Posterior vena cava (tissue), 2 donors: ENCODE measurements at regions not wholly inside any gene's neighbourhood (a gene's known extent, or its start where the extent isn't known, plus 50 kb on each side); places are given as distances from the start of the nearest gene placed in this dataset.

Experiments
- DNase-seq: peaks from one replicate; pipeline ENCODE4 v3.0.0-alpha.2; 2020; ENCODE audit warnings: low spot score
- intact Hi-C, 2 donors: fragments of 100-400 bp; cut with DNase I; formaldehyde crosslinking; loops; one replicate each; pipeline versions ENCODE4 v1.14.1 to v1.14.2; 2022 to 2023
- donor health status: DM: yes; HTN: yes; CAD: no.
- donor health status: DM: yes; HTN: yes; CAD: no.

- intact Hi-C loops: no loop called here
- DNase-seq: no peak
These were observed 205.1 kb upstream of the FAM98A start for GRCh38 chr2:33804155-33804554.

- intact Hi-C loops: no loop called here
- DNase-seq: no peak
These were observed 197.4 kb upstream of the FAM98A start for GRCh38 chr2:33796511-33796910.

- no peak for DNase-seq
- intact Hi-C loops: no loop called here
These were observed 192.5 kb upstream of the FAM98A start for GRCh38 chr2:33791625-33792024.

GRCh38 chr2:33788044-33788443, 188.9 kb upstream of the FAM98A start:
- no peak for DNase-seq
- intact Hi-C loops: no loop called here

GRCh38 chr2:33786881-33787280, 187.8 kb upstream of the FAM98A start:
- intact Hi-C loops: no loop called here
- DNase-seq: no peak

- intact Hi-C loops: no loop called here
These were observed 186.4 kb upstream of the FAM98A start for GRCh38 chr2:33785201-33786106.

DNA sequence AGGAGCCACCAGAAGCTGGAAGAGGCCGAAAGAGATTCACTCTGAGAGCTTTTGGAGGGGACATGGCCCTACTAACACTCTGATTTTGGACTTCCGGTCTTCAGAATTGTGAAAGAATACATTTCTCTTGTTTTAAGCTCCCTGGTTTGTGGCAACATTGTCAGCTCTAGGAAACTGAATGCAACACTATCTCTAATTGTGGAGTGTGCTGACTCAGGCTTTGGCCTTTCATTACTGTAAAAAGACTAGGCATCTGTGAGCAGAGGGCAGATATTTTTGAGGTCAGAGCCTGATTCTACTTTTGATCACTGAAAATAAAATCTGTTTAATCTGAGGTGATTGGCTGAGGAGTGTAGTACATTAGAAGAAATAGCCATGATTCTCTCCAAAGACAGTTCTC, 185.4 kb upstream of the FAM98A start:
- DNase-seq: no peak
- intact Hi-C loops: no loop called here

More at GRCh38 chr2:33785201-33786106, 186.4 kb upstream of the FAM98A start:
- no peak for DNase-seq

- intact Hi-C loops: no loop called here
- no peak for DNase-seq
These were observed 183.5 kb upstream of the FAM98A start for GRCh38 chr2:33782395-33783230.

DNA sequence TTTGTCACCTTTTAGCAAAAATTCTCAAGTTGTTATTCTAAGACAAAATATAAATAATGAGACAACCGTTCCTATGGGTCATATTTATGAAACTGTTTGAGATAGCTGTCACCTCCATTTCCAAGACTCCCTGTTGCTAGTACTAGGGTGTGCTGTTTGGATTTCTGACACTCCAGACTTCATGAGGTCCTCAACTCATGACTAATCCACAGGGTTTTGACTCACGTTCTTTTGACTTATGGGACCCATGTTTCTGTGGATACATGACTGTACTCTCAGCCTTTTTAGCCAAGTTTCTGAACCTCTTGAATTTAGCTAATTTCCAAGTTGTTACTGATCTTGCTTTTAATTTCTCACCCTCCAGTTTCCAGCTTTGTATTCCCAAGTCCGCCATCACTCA, 178.7 kb upstream of the FAM98A start:
- intact Hi-C loops: no loop called here
- no peak for DNase-seq

- no peak for DNase-seq
- intact Hi-C loops: no loop called here
These were observed 176.2 kb upstream of the FAM98A start for GRCh38 chr2:33775306-33775705.

DNA sequence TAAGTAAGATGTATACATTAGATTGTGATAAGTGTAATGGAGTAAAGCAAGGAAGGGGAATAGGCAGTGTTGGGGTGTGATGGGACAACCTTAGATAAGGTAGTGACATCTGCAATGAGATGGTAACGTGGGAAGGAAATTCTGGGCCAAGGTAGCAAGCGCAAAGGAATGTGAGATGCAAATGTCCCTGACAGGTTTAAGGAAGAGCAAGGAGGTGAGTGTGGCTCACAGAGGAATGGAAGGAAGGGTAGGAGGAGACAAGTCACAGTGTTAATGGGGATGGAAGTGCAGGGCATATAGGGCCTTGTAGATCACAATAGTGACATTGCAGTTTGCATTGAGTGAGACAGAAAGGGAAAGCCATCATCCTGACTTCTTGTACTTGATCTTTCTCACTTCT, 170.9 kb upstream of the FAM98A start:
- no peak for DNase-seq
- intact Hi-C loops: no loop called here

DNA sequence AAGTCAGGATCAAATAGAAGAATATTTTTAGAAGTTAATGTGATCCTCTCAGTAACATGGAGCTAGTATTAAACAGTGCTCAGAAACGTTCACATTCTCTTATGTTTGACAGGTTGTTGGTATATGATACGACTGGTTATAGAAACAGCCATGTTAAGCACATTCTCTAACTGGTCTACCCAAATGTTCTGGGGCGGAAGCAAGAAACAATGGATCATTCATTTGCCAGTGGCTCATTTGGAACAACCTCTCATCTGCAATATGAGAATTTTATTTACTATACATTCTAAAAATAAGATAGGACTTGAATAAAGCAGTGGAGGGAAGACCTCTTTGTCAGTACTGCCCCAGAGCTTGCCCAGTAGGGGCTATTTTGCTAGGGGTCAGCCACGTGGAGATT, 167.1 kb upstream of the FAM98A start:
- DNase-seq: no peak
- intact Hi-C loops: no loop called here

DNA sequence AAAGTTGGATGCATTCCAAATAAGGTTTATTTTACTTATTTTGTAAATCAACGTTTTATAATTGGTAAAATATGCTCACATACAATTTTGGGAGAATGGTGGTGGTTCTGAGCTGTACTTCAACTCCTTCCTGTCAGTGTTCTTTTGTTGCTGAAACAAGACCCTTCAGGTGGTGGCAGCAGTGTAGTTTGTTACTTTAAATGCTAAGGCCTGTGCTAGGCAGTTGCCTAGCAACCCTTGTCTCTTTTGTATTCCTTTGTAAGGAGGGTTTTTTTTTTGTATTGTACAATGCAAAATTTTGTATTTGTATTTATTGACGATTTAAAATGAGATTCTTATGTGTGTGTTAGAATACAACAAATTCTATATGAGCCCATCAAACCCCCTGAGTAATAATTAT, 166.0 kb upstream of the FAM98A start:
- intact Hi-C loops: no loop called here
- DNase-seq: no peak

- intact Hi-C loops: no loop called here
- no peak for DNase-seq
These were observed 165.5 kb upstream of the FAM98A start for GRCh38 chr2:33764551-33764950.

DNA sequence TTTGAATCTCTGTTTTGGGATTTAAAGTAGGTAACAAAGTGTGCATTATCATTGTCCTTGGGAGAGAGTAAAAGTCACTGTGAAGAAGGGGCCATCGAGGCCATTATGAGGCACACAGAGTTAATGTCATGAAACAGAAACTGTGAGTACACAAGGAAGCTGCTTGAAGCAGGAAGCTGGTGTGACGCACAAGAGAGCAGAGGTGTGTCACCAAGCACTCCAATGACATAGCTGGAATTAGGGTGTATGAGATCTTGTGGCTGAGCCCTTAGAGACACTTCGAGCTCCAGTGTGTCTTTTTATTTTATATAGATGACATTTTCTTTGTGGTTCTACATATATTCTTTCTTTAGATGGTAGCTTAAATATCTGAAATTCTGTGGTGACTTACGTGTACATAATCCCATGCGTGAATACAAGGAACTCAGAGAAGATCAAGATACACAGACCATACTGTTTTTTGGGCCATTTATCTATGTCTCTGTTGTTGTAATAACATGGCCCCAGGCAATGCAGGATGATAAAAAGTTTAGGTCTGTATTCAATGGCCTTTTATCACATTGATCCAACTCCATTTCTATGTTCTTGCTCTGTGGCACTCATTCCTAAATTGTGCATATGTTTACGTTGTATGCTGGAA, 164.7 kb upstream of the FAM98A start:
- no peak for DNase-seq
- intact Hi-C loops: no loop called here

GRCh38 chr2:33762636-33763035, 163.5 kb upstream of the FAM98A start:
- DNase-seq: no peak
- intact Hi-C loops: no loop called here

GRCh38 chr2:33746208-33746800, 147.2 kb upstream of the FAM98A start:
- DNase-seq: no peak
- intact Hi-C loops: no loop called here

- intact Hi-C loops: no loop called here
- no peak for DNase-seq
These were observed 136.0 kb upstream of the FAM98A start for GRCh38 chr2:33735096-33735495.

GRCh38 chr2:33730804-33731203, 131.7 kb upstream of the FAM98A start:
- intact Hi-C loops: no loop called here
- no peak for DNase-seq

DNA sequence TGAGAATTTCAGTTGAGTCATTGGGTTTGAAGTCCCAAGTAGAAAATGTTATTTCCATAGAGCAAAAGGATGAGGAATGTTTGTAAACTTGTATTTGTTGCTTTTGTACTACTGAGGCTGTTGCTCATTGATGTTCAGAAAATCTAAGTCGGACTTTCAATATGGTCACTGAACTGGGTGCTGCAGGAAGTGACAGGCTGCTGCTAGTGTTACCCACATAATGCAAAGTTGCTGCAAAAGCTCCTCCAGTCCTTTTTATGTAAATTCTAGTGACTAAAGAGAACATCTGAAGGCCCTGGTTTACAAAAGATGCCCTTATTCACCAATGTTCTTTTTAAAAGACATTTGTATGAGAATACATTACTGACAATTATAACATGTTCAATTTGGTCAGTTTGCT, 131.1 kb upstream of the FAM98A start:
- no peak for DNase-seq
- intact Hi-C loops: no loop called here
